GM19023 (cell line): ENCODE measurements at regions not wholly inside any gene's neighbourhood (a gene's known extent, or its start where the extent isn't known, plus 50 kb on each side); places are given as distances from the start of the nearest gene placed in this dataset.
"Not testable (repeated sequence)": the region's sequence is repeated elsewhere in the genome, so short reads cannot be mapped to it uniquely, and the experiment has no call there.

ENCODE experiments used
- ATAC-seq: cut with Tn5 transposase; IDR thresholded peaks from one replicate; pipeline ENCODE4 v1.9.1; 2021; ENCODE audit warnings: mild to moderate bottlenecking, moderate library complexity; ENCODE audit not compliant: unreplicated experiment

DNA sequence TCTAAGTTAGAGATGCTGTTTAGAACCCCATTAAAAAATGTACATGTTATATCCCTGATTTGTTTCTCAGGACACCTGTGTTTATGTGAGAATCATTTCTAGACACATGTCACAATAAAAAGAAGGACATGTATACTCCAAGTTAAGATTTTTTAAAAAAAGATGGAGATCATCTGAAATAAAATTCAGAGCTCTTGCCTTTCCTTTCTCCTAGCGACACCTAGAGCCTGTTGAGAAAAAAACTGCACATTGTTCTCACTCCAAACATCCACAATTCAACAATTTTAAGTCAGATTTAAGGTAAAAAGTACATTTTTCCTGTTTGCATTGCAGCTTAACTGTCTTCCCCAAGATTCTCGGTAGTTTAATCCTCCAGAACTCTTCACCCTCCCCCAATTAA is 171.8 kb downstream of the ATP6V0E2 start:
- ATAC-seq, result not testable (repeated sequence)

DNA sequence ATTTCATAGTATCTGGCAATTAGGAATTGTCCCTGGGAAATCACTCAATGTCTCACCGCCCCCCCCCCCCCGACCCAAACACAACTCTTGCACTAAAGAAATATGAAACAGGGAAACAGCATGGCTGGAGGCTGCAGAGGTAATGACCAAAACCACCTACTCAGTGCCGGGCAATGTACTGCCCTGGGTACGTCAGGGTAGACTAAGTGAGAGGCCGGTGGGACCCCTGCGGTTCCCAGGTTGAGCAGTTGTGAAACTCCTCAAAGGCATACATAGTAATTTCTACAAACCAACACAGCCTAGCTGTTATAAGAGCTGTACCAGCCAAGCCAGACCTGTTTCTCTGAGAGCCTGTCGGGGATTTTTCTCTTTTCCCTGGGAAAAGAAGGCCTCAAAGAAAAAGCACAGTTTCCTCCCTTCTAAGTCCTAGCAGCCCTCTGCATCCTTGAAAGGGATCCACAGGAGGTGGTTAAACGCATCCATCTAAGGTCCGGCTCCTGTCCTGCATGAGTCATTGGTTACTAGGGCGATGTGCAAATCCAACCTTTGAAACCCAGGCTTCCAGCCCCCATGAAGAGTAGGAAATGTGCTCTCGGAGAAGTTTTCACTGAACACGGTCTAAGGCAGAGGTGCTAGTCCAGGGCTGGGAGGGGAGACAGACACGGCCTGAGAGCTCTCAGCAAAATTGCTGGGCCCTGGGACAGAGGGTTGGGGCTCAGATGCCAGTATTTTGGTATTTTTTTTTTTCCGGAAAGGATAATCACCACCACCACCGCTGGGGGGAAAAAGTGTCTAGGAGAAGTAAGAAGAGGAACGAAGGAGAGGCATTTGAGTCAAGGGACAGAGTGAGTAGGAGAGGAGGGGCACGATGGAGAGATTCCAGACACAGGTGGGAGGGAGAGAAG is 172.8 kb downstream of the ATP6V0E2 start:
- ATAC-seq, result not testable (repeated sequence)

DNA sequence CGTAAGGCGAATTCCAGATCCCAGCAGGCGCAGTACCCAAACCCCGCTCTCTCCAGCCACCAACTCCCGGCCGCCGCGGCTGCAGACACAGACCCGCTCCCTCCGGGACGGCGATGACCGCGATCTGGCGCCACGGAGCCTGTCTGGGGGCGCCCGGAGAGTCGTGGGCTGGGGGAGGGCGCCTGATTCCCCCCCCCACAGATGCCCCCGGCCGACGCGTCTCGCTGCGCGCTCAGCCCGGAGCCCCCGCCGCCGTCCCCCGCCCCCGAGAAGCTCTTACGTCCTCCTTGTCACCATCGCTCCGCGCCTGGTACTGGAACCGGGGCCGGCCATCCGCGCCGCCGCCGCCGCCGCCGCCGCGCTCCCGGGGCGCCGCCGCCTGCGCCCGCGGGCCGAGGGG is 173.6 kb downstream of the ATP6V0E2 start:
- not testable (repeated sequence) for ATAC-seq

DNA sequence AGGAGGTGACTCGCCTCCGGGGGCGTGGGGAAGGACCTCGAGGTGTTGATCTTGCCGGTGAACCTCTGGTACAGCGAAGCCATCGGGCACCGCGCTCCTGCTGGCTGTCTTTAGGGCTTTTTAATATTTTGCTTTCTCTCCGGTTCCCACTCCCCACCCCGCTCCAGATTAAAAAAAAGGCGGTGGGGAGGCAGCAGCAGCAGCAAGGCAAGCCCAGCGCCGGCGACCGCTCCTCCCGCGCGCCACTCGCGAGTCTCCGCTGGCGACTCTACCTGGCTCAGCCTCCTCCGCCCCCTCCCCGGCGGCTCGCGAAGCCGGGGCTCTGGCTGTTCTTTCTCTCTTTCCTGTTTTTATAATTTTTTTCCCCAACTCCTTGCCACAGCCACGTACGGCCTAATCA is 174.0 kb downstream of the ATP6V0E2 start:
- not testable (repeated sequence) for ATAC-seq

DNA sequence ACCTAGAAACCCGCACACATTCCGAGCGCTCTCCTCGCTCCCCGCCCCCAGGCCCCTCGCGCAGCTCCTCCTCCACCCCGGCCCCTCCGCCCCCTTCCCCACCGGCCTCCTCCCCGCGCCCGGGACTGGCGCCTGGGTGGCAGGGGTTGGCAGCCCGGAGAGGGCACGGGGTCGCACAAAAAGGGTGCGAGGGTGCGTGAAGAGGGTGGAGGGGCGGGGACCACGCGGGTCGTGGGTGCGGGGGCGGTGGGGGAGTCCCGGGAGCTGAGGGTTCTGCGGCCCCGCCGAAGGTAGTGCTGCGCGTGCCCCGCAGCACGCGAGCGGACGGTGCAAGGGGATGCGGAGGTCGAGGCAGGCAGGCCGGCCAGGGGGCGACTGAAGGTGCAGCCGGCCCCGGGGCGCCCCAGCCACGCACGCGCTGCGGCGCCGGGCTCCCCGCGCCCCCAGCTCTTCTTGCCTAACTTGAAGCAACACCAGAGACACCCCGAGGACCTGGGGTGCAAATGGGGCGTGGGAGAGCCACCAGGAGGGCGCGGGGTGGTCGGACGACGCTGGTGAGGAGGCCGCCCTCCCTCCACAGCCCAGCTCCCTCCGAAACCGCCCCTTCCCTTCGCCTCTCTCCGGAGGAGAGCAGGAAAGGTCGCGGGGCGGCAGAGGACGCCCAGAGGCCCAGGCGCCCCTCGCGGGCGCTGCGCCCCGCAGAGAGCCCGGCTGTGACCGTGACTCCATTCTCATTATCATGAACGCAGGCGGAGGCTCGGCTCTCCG is 174.7 kb downstream of the ATP6V0E2 start:
- ATAC-seq, result not testable (repeated sequence)

DNA sequence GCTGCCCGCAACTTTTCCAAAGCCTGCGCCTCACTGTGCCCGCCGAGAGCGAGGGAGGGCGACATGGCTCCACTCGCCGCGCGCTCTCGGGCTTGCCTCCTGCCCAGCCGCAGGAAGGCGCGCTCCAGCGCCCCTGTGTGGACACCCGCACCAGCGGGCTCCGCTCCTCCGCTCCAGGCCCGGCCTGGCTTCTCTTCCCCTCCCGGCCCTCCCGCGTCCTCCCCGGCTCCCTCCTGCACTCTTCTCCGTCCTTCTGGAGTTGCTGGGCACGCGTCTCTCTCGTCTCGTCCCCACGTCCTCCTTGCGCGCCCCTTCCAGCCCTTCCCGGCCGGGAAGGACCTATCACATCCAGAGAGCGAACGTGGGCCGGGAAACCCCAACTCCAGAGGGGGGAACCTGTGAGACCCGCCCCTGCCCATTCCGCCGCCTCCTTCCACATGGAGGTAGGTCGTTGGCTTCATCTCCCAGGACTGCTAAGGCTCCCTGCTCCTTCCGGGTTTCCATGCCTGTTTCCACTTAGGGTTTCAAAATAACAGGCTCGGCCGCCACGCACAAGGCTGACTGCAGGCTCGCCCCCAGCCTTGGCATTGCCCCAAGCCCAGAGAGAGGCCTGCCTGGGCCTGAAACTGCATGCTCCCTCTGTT is 175.4 kb downstream of the ATP6V0E2 start:
- ATAC-seq, result not testable (repeated sequence)

DNA sequence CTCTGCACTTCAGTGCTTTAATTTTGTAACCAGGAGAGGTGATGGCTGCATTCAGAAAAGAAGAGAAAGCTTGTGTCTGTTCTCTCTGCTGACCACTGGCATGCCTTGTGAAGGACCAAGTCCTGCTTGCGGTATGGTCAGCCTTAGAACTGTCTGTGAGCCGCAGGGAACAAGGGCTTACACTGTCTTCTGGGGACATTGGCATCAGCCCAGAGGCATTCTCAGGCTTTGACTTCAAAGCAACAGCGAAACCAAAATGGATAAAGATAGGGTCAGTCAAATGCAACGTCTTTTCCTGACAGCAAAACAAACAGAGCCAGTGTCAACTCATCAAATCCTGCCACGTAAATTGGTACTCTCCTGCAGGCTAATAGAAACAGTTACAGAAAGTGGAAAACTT is 179.6 kb downstream of the ATP6V0E2 start:
- not testable (repeated sequence) for ATAC-seq

DNA sequence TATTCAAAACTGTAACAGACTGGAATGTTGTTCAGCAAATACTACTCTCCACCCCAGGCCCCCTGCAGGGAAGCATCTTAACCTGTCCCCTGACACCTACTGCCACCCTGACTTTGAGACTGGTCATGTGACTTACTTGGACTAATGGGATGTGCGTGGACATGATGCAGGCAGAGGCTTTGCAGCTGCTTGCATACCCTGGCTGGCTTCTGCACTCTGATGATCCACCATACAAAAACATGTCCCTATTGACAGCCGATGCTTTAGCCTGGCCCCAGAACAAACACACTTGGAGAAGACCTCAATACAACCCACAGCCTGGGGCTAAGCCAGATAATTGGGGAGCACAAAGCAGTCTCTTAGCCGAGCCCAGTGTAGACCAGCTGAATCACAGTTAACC is 180.5 kb downstream of the ATP6V0E2 start:
- ATAC-seq, result not testable (repeated sequence)

DNA sequence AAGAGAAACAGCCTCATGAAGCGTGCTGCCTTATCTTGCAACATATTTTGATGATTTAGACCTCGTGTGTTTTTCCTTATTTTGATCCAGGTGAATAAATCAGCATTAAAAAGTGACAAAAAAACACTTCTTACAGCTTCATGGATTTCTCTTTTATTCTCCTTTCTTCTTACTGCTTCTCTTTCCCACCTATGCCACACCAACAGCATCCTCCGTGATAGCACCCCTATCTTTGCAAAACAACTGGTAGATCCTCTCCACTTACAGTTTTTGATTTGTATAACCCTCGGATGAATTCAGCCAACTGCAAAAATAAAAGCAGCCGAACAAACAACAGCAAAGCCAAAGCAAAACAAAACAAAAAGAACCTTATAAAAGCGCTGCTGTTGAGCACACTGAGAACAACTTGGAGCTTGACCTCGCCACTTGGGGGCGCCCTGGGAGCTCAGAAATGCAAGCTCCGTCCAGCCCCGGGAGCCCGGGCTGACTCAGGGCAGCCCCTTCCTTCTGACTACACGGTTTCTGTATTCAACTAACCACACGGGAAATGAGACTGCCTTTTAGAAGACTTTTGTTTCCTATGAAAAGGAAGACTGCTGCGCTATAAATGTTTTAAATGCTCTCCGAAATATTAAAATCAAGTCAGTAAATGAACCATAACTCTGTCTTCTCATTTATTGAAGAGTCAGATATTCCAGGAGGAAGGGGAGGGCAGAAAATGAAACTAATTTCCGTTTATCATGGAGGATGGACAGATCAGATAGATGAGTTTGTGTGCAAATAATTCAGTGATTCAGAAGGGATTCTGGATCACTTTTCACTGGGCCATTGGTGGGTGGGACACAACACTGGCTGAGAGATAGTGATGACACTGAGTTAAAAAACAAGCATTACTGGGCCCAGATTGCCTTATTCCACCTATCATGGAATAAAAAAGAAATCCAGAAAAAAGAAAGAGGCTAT is 186.8 kb downstream of the ATP6V0E2 start:
- peak; percentile 92 for ATAC-seq

DNA sequence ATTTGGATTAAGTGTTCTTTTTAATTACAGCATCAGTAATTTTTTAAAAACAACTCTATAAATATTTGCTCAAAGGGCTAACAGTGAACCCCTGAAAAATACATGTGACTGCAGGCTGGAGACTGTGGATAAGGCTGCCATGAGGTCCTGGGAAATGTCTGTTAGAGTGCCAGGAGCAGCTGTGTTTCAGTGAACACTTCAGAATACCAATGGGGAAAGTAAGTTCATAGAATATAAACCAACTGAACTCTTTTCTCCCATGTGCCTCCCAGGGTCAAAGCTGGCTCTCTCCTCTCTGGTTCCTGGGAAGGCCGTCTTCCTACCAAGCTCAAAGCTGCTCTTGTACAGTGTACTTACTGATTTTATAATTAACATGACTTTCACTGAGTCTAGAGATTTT is 189.4 kb downstream of the ATP6V0E2 start:
- ATAC-seq, result not testable (repeated sequence)

DNA sequence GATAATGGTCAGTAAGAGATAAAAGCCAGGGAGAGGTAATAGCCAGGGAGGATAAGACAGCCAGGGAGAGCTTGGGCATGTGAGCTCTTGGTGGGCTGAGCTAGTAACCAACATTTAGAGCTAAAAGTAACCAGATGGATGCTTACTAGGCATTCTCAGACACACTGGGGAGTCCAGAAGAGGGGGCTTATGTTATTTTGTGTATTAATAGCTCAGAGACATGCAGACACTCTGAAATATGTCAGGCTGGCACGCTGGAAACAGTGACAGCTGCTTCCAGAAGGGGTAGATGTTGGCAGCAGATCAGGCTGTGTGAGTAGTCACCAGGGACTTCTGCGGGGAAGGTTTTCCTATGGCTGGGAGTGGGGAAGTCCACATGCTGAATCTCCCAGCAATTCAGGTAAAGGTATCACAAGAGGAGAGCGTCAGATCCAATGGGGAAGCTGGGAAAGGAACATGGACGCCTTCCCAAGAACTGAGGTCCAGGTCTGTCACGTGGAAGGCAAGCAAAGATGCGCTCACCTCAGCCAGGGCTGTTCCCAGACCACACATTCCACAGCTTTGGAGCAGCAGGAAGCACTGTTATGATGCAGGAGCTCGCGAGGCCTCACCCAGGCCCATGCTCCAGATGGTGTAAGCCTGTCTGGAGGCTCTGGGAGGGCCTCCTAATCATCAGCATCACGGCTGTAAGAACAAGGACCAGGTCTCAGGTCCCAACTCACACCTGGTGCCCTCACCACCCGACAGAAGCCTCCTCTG is 196.0 kb downstream of the ATP6V0E2 start:
- not testable (repeated sequence) for ATAC-seq

DNA sequence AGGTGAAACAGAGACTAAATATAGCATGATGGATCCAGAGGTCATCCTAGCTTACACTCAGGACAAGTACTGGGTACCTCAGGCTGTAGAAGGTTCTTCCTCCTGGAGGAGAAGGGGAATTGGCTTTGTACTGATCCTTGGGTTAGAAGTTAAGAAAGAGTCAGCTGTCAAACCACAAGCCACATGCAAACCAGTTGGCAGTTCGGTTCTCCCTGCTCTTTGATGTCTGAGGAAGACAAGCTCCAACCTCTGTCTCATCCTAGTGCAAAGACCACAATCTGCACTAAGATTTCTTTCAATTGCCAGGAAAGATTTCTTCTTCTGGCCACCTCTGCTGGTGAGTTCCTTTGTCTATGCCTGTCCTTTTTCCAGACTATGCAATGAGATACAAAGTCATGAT is 203.8 kb downstream of the ATP6V0E2 start:
- ATAC-seq, result not testable (repeated sequence)

DNA sequence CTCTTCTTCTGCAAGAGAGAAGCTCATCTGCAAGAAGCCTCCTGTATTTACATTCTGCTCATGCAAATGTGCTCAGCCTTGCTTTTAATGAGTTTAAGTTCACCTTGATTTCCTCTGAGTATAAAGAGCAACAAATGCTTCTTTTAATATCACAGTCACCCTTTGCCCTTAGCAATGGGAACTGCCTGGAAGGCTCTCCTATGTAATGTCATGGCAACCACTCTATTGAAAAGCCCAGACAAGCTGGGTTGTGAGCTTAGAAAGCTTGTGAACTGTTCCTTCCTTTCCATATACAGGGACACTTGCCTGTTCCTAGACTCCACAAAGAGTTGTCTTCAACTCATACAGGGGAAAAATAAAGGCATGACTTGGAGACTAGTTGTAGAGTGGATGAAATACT is 208.1 kb downstream of the ATP6V0E2 start:
- not testable (repeated sequence) for ATAC-seq

DNA sequence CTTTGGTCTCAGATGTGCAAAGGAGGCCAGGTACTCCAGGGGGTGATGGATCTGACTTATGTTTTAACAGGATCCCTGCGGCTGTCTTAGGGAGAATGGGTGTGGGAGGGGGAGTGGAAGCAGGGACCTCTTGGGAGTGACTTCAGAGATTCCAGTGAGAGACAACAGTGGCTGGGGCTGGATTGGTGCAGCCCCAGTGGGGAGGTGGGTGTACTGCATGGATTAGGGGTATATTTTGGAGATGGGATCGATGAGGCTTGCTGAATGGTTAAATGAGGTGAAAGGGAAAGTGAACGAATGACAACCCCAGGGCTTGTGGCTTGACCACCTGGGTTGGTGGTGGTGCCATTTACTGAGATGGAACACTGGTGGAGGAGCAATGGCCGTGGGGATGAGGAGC is 211.0 kb downstream of the ATP6V0E2 start:
- ATAC-seq, result not testable (repeated sequence)

DNA sequence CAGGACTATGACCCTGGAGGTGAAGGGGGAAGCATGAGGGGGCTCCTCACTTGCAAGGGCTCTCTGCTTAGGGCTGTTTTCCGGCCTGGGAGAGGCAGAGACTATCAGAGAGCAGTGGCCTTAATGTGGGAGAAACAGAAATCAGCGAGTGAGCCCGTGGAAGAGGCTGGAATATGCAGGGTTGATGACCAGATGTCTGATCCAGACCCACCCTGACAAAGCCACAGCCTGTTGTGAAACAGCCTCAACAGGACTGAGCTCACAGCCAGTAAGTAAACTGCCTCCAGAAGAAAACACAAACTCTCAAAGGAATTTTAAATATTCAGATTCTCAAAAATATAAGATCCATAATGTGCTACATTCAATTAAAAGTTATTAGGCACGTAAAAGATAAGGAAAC is 213.7 kb downstream of the ATP6V0E2 start:
- ATAC-seq, result not testable (repeated sequence)

DNA sequence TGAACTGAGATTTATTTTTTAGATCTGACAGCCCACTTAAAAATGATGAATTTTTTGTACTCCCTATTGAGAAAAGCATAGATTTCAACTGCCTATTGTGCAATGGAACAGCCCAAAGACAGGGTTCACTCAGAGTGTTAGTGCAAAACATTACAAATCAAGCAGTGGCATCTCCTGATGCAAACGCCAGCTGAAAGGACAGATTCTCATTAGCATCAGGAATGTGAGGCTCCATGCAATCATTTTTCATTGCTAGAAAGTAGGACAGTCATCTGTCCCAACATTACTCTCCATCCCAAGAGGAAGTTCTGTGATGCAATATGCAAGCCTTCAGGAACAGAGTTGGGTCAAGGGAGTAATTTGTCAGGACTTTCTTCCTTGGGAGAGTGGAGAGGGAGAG is 215.4 kb downstream of the ATP6V0E2 start:
- ATAC-seq, result not testable (repeated sequence)

DNA sequence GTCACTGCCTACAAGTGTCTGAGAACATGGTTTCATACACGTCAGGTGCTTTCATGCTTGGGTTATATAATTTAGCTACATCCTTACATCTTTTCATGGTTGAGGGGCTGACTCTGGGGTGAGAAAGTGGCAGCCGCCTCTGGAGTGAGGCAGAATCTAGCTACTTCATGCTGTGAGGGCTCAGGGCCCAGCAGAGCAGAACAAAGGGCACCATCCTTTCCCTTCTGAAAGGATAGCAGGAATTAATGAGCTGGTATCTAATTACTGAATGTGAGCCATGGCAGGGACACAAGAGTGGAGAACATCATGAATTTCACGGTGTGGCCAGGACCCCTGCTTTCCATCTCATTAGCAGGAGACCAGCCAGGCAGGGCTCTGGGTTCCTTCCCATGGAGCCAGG is 217.0 kb downstream of the ATP6V0E2 start:
- ATAC-seq, result not testable (repeated sequence)

DNA sequence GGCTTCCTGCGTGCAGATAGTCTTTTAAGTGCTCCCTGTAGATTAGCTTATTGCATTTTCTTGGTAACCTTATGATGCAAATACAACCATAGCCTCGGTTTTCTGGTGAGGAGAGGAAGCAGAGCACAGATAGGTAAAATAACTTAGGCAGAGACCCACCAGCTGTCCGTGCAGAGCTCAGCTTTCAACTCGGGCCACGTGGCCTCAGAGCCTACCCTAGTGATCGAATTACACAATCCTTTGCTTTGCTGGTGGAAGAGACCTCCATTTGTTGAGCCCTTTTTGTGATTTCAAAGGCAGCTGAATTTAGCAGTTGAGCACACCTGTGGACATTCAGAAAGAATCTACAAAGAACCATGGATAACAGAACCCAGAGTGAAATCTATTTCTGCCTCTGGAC is 220.1 kb downstream of the ATP6V0E2 start:
- not testable (repeated sequence) for ATAC-seq

DNA sequence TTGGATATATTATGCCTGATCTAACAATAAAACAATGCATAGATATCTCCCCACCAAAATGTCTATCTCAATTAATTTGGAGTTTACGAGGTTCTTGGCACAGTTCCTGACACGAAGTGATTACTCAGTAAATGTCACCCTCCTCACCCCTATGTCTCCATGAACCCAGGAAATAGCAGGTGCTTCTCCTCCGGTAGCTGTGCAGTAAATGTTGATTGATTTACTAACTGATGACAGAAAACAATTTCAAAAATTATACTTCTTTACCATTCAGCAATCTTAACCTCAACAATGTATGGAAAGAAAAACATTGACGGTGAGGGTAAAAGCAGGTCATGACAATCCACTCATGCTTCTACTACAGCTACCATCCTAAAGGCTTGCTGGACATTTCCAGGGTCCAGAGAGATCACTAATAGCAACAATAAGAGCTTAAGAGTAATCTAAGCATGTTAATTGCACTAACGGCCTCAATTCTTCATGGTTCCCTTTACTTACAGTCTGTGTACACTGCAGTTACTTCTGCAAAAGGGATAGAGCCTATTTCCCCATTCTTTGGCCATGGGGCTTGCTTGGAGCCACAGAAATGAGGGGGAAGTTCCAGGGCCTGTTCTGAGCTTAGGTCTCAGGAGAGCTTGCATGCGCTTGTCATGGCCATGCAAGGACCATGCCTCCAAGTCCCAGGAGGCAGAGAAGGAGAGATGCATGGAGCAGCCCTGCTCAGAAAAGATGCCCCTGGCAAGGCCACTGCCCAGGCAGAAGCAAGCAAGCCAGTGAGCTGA is 222.6 kb downstream of the ATP6V0E2 start:
- ATAC-seq, result not testable (repeated sequence)
